ENCODE measurements at regions not wholly inside any gene's neighbourhood (a gene's known extent, or its start where the extent isn't known, plus 50 kb on each side); places are given as distances from the start of the nearest gene placed in this dataset.

DNA sequence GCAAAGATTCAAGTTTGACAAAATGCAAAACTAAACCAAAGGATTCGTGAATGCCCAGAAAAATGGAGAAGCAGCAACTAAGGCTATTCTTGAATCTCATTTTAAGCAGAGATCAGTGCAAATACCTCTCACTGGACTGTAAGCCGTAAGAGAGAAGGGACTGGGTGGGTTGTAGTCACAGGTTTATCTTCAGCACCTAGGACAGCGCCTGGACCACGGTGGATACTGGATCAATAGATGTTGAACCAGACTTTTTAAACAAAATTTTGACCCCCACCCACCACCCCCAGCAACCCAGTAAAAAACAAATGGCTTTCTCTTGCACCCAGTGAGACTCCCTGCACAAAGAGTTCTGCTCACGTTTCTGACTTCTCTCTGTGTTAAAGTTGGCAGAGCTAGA, 347.1 kb downstream of the AJAP1 start:
- H3K36me3 ChIP-seq (ENCODE audit: control insufficient read depth, low read length): no peaks in the 10 kb centered on the region

GRCh38 chr1:4986306-4986705, 331.9 kb downstream of the AJAP1 start:
- Histone ChIP-seq H3K4me1 (ENCODE audit: control insufficient read depth, low read length) (no peaks in the 10 kb centered on the region), H3K9me3 (ENCODE audit: control insufficient read depth, insufficient read depth, low read length) (no peaks in the 10 kb centered on the region), H3K4me3 (ENCODE audit: low read length) (no peak overlapping the region), H3K4me2 (ENCODE audit: low read length) (no peak overlapping the region), H3K27ac (ENCODE audit: low read depth, low read length) (no peak overlapping the region), H3K9me2 (replicated peaks; ENCODE audit: control insufficient read depth, low read length) (no peaks in the 10 kb centered on the region), H4K20me1 (ENCODE audit: control insufficient read depth, insufficient read depth, low read depth, low read length) (no peaks in the 10 kb centered on the region), H3F3A (ENCODE audit: control insufficient read depth, insufficient read depth) (no peaks in the 10 kb centered on the region), H3K36me3 (ENCODE audit: control insufficient read depth, low read length) (no peaks in the 10 kb centered on the region), H3K27me3 (ENCODE audit: control insufficient read depth, low read length) (no peaks in the 10 kb centered on the region), H3K79me2 (ENCODE audit: control insufficient read depth, low read length) (no peaks in the 10 kb centered on the region)
- TF ChIP-seq EZH2phosphoT487 (IDR thresholded peaks at IDR 0.05; ENCODE audit: borderline replicate concordance, low read length) (no peak), CTCF (IDR thresholded peaks at IDR 0.05; ENCODE audit: low read depth, low read length, poor library complexity, severe bottlenecking) (no peak)

More for the DNA sequence above, 347.1 kb downstream of the AJAP1 start:
- no peak overlapping the region for H3K4me3 ChIP-seq (ENCODE audit: low read length)
- no peaks in the 10 kb centered on the region for H4K20me1 ChIP-seq (ENCODE audit: control insufficient read depth, insufficient read depth, low read depth, low read length)
- H3K27ac ChIP-seq (ENCODE audit: low read depth, low read length): no peak overlapping the region
- no peak overlapping the region for H3K4me2 ChIP-seq (ENCODE audit: low read length)
- H3K79me2 ChIP-seq (ENCODE audit: control insufficient read depth, low read length): no peaks in the 10 kb centered on the region
- no peaks in the 10 kb centered on the region for H3K9me2 ChIP-seq (replicated peaks; ENCODE audit: control insufficient read depth, low read length)
- no peaks in the 10 kb centered on the region for H3K9me3 ChIP-seq (ENCODE audit: control insufficient read depth, insufficient read depth, low read length)
- no peaks in the 10 kb centered on the region for H3K27me3 ChIP-seq (ENCODE audit: control insufficient read depth, low read length)
- TF ChIP-seq CTCF (IDR thresholded peaks at IDR 0.05; ENCODE audit: low read depth, low read length, poor library complexity, severe bottlenecking) (no peak), EZH2phosphoT487 (IDR thresholded peaks at IDR 0.05; ENCODE audit: borderline replicate concordance, low read length) (no peak)
- H3K4me1 ChIP-seq (ENCODE audit: control insufficient read depth, low read length): no peaks in the 10 kb centered on the region
- H3F3A ChIP-seq (ENCODE audit: control insufficient read depth, insufficient read depth): no peaks in the 10 kb centered on the region

- Histone ChIP-seq H3K4me2 (ENCODE audit: low read length) (no peak overlapping the region), H4K20me1 (ENCODE audit: control insufficient read depth, insufficient read depth, low read depth, low read length) (no peaks in the 10 kb centered on the region), H3K9me3 (ENCODE audit: control insufficient read depth, insufficient read depth, low read length) (no peaks in the 10 kb centered on the region), H3K27ac (ENCODE audit: low read depth, low read length) (no peak overlapping the region), H3K79me2 (ENCODE audit: control insufficient read depth, low read length) (no peaks in the 10 kb centered on the region), H3K36me3 (ENCODE audit: control insufficient read depth, low read length) (no peaks in the 10 kb centered on the region), H3K4me3 (ENCODE audit: low read length) (no peak overlapping the region), H3K9me2 (replicated peaks; ENCODE audit: control insufficient read depth, low read length) (no peaks in the 10 kb centered on the region), H3K4me1 (ENCODE audit: control insufficient read depth, low read length) (no peaks in the 10 kb centered on the region), H3K27me3 (ENCODE audit: control insufficient read depth, low read length) (no peaks in the 10 kb centered on the region), H3F3A (ENCODE audit: control insufficient read depth, insufficient read depth) (no peaks in the 10 kb centered on the region)
- TF ChIP-seq EZH2phosphoT487 (IDR thresholded peaks at IDR 0.05; ENCODE audit: borderline replicate concordance, low read length): no peak
- no peak for TF ChIP-seq CTCF (IDR thresholded peaks at IDR 0.05; ENCODE audit: low read depth, low read length, poor library complexity, severe bottlenecking)
Measured at GRCh38 chr1:4984841-4985240, 330.4 kb downstream of the AJAP1 start.

DNA sequence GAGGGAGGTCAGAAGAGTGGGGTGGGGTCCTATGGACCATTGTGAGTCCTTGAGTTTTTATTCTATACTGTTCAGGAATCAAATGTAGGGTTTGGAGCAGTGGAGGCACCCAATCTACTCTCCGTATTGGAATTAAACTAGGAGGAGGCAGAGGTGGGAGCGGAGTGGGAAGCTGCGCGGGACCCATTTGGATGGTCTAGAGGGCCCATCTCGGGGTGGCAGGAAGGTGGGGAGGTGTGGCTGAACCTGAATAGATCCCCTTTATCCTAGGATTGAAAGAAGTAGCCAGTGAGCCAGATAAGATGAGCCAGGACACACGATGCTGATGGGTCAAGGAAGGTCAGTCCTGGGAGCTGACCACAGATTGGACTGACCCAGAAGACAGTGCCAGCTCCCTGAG, 325.8 kb downstream of the AJAP1 start:
- TF ChIP-seq CTCF (IDR thresholded peaks at IDR 0.05; ENCODE audit: low read depth, low read length, poor library complexity, severe bottlenecking): no peak
- no peak for TF ChIP-seq EZH2phosphoT487 (IDR thresholded peaks at IDR 0.05; ENCODE audit: borderline replicate concordance, low read length)
- no peaks in the 10 kb centered on the region for H3K36me3 ChIP-seq (ENCODE audit: control insufficient read depth, low read length)
- no peaks in the 10 kb centered on the region for H3F3A ChIP-seq (ENCODE audit: control insufficient read depth, insufficient read depth)
- H3K79me2 ChIP-seq (ENCODE audit: control insufficient read depth, low read length): no peaks in the 10 kb centered on the region
- H3K4me1 ChIP-seq (ENCODE audit: control insufficient read depth, low read length): no peaks in the 10 kb centered on the region
- no peaks in the 10 kb centered on the region for H3K27me3 ChIP-seq (ENCODE audit: control insufficient read depth, low read length)
- H3K27ac ChIP-seq (ENCODE audit: low read depth, low read length): no peak overlapping the region
- no peak overlapping the region for H3K4me3 ChIP-seq (ENCODE audit: low read length)
- H3K9me3 ChIP-seq (ENCODE audit: control insufficient read depth, insufficient read depth, low read length): no peaks in the 10 kb centered on the region
- H4K20me1 ChIP-seq (ENCODE audit: control insufficient read depth, insufficient read depth, low read depth, low read length): no peaks in the 10 kb centered on the region
- H3K4me2 ChIP-seq (ENCODE audit: low read length): no peak overlapping the region
- H3K9me2 ChIP-seq (replicated peaks; ENCODE audit: control insufficient read depth, low read length): no peaks in the 10 kb centered on the region

Measured in DOHH2 (cell line).